Large intestine (tissue), 3 donors: ENCODE measurements at regions not wholly inside any gene's neighbourhood (a gene's known extent, or its start where the extent isn't known, plus 50 kb on each side); places are given as distances from the start of the nearest gene placed in this dataset.

Experiments used
- DNase-seq, 2 donors: peaks; one replicate each; pipeline versions ENCODE4 v3.0.0 to v3.0.0-alpha.2; 2013
- H3K27ac ChIP-seq: one replicate; pipeline ENCODE4 v1.5.1; 2013; ENCODE audit warnings: low read length
- H3K27me3 ChIP-seq: 2 replicates; pipeline ENCODE4 v1.6.1; 2013; ENCODE audit warnings: low read length; ENCODE audit not compliant: control insufficient read depth, insufficient read depth
- H3K36me3 ChIP-seq: 2 replicates; pipeline ENCODE4 v1.6.1; 2013; ENCODE audit warnings: low read length; ENCODE audit not compliant: control insufficient read depth, insufficient read depth
- H3K4me1 ChIP-seq: one replicate; pipeline ENCODE4 v1.6.1; 2013; ENCODE audit warnings: low read length; ENCODE audit not compliant: control insufficient read depth, insufficient read depth
- H3K4me3 ChIP-seq: one replicate; pipeline ENCODE4 v1.5.1; 2013; ENCODE audit warnings: low read length
- H3K9me3 ChIP-seq: one replicate; pipeline ENCODE4 v1.6.1; 2013; ENCODE audit warnings: mild to moderate bottlenecking, low read depth, low read length, moderate library complexity; ENCODE audit not compliant: control insufficient read depth
- WGBS: methylation state at CpG from one replicate; pipeline ENCODE4 v1.1.5; 2013; ENCODE audit warnings: low lambda C conversion rate; ENCODE audit not compliant: insufficient coverage; 5-methylcytosine and 5-hydroxymethylcytosine counted together

- Histone ChIP-seq H3K27me3 (no peaks in the 10 kb centered on the region), H3K27ac (no peak overlapping the region), H3K36me3 (no peaks in the 10 kb centered on the region), H3K4me1 (peaks cover 9% of the 10 kb centered on the region), H3K9me3 (no peaks in the 10 kb centered on the region), H3K4me3 (no peak overlapping the region)
- WGBS = no CpG with 5 or more reads among the region's 1 CpG
- DNase-seq = no peak
Observed at GRCh38 chr2:177314722-177315264, 50.3 kb upstream of the NFE2L2 start.

GRCh38 chr2:177315364-177315763 is 50.8 kb upstream of the NFE2L2 start:
- Histone ChIP-seq H3K27ac (no peak overlapping the region), H3K4me3 (no peak overlapping the region), H3K36me3 (no peaks in the 10 kb centered on the region), H3K9me3 (no peaks in the 10 kb centered on the region), H3K27me3 (no peaks in the 10 kb centered on the region), H3K4me1 (peaks cover 9% of the 10 kb centered on the region)
- no CpG with 5 or more reads among the region's 3 CpGs for WGBS
- DNase-seq = no peak

- H3K36me3 ChIP-seq = no peaks in the 10 kb centered on the region
- no CpG with 5 or more reads among the region's 1 CpG for WGBS
- DNase-seq = no peak
- H3K27me3 ChIP-seq = no peaks in the 10 kb centered on the region
- H3K9me3 ChIP-seq = no peaks in the 10 kb centered on the region
- H3K4me1 ChIP-seq = peaks cover 9% of the 10 kb centered on the region
- no peak overlapping the region for H3K4me3 ChIP-seq
- H3K27ac ChIP-seq = no peak overlapping the region
Observed at GRCh38 chr2:177316756-177317155, 52.2 kb upstream of the NFE2L2 start.

- no peak overlapping the region for H3K4me3 ChIP-seq
- no peaks in the 10 kb centered on the region for H3K9me3 ChIP-seq
- H3K27ac ChIP-seq = no peak overlapping the region
- H3K27me3 ChIP-seq = no peaks in the 10 kb centered on the region
- DNase-seq = no peak
- peaks cover 12% of the 10 kb centered on the region for H3K4me1 ChIP-seq
- H3K36me3 ChIP-seq = no peaks in the 10 kb centered on the region
Observed at GRCh38 chr2:177317443-177317842, 52.9 kb upstream of the NFE2L2 start.

- WGBS = 100% methylated on average over 1 of the region's 1 CpG
- H3K27ac ChIP-seq = no peak overlapping the region
- no peak for DNase-seq
- peaks cover 15% of the 10 kb centered on the region for H3K4me1 ChIP-seq
- H3K4me3 ChIP-seq = no peak overlapping the region
- no peaks in the 10 kb centered on the region for H3K27me3 ChIP-seq
- H3K36me3 ChIP-seq = no peaks in the 10 kb centered on the region
- no peaks in the 10 kb centered on the region for H3K9me3 ChIP-seq
Observed at GRCh38 chr2:177317857-177318256, 53.3 kb upstream of the NFE2L2 start.

GRCh38 chr2:177318613-177319012 is 54.1 kb upstream of the NFE2L2 start:
- no peak overlapping the region for H3K27ac ChIP-seq
- peaks cover 20% of the 10 kb centered on the region for H3K4me1 ChIP-seq
- no peak for DNase-seq
- no peaks in the 10 kb centered on the region for H3K36me3 ChIP-seq
- no peaks in the 10 kb centered on the region for H3K9me3 ChIP-seq
- H3K27me3 ChIP-seq = no peaks in the 10 kb centered on the region
- no CpG with 5 or more reads among the region's 1 CpG for WGBS
- H3K4me3 ChIP-seq = no peak overlapping the region

GRCh38 chr2:177320596-177320995 is 56.1 kb upstream of the NFE2L2 start:
- Histone ChIP-seq H3K9me3 (no peaks in the 10 kb centered on the region), H3K27me3 (no peaks in the 10 kb centered on the region), H3K4me1 (peaks cover 21% of the 10 kb centered on the region), H3K36me3 (no peaks in the 10 kb centered on the region), H3K4me3 (no peak overlapping the region), H3K27ac (no peak overlapping the region)
- 100% methylated on average over 1 of the region's 2 CpGs for WGBS
- no peak for DNase-seq

GRCh38 chr2:177322801-177323261 is 58.3 kb upstream of the NFE2L2 start:
- Histone ChIP-seq H3K27me3 (no peaks in the 10 kb centered on the region), H3K36me3 (no peaks in the 10 kb centered on the region), H3K4me3 (no peak overlapping the region), H3K4me1 (peaks cover 23% of the 10 kb centered on the region), H3K27ac (no peak overlapping the region), H3K9me3 (no peaks in the 10 kb centered on the region)
- WGBS = no CpG with 5 or more reads among the region's 5 CpGs
- DNase-seq = peak; percentile 57 to 85

- no peaks in the 10 kb centered on the region for H3K27me3 ChIP-seq
- H3K4me1 ChIP-seq = peaks cover 30% of the 10 kb centered on the region
- 0% methylated on average over 1 of the region's 3 CpGs for WGBS
- no peaks in the 10 kb centered on the region for H3K9me3 ChIP-seq
- H3K4me3 ChIP-seq = no peak overlapping the region
- H3K36me3 ChIP-seq = no peaks in the 10 kb centered on the region
- DNase-seq = no peak
- H3K27ac ChIP-seq = no peak overlapping the region
Observed at GRCh38 chr2:177324797-177325196, 60.3 kb upstream of the NFE2L2 start.

- peaks cover 34% of the 10 kb centered on the region for H3K4me1 ChIP-seq
- no peaks in the 10 kb centered on the region for H3K36me3 ChIP-seq
- peak; percentile 45 to 59 for DNase-seq
- no peak overlapping the region for H3K27ac ChIP-seq
- H3K9me3 ChIP-seq = no peaks in the 10 kb centered on the region
- no peak overlapping the region for H3K4me3 ChIP-seq
- no CpG with 5 or more reads among the region's 1 CpG for WGBS
- no peaks in the 10 kb centered on the region for H3K27me3 ChIP-seq
Observed at GRCh38 chr2:177325554-177325953, 61.0 kb upstream of the NFE2L2 start.

GRCh38 chr2:177326005-177326404 is 61.5 kb upstream of the NFE2L2 start:
- Histone ChIP-seq H3K27me3 (no peaks in the 10 kb centered on the region), H3K4me3 (no peak overlapping the region), H3K4me1 (peaks cover 34% of the 10 kb centered on the region), H3K27ac (no peak overlapping the region), H3K36me3 (no peaks in the 10 kb centered on the region), H3K9me3 (no peaks in the 10 kb centered on the region)
- DNase-seq = no peak
- WGBS = no CpG with 5 or more reads among the region's 3 CpGs
